ENCODE measurements at regions not wholly inside any gene's neighbourhood (a gene's known extent, or its start where the extent isn't known, plus 50 kb on each side); places are given as distances from the start of the nearest gene placed in this dataset.

- TF ChIP-seq CTCF (IDR thresholded peaks at IDR 0.05), result no peak
- TF ChIP-seq POLR2A (IDR thresholded peaks at IDR 0.05), result no peak
Observed at GRCh38 chr1:81345110-81345509, 455.6 kb upstream of the ADGRL2 start.
